H54 (cell line): ENCODE measurements at regions not wholly inside any gene's neighbourhood (a gene's known extent, or its start where the extent isn't known, plus 50 kb on each side); places are given as distances from the start of the nearest gene placed in this dataset.

Experiments
- DNase-seq: peaks from one replicate; pipeline ENCODE4 v3.0.0; 2011; ENCODE audit warnings: low spot score, mixed read lengths; ENCODE audit not compliant: insufficient read length
- FAIRE-seq: peaks from 3 replicates; lab custom pipeline; 2011; peaks lifted over from hg19 to GRCh38; lab: Jason Lieb, UNC
- POLR2A ChIP-seq: IDR thresholded peaks from 2 replicates; pipeline ENCODE4 v1.6.1; 2011; ENCODE audit warnings: low read depth, mild to moderate bottlenecking, low read length

GRCh38 chr5:4275232-4275631 lies 679.6 kb downstream of the IRX1 start:
- no peak for FAIRE-seq
- no peak for TF ChIP-seq POLR2A
- DNase-seq = no peak

GRCh38 chr5:4294878-4295277 lies 699.2 kb downstream of the IRX1 start:
- FAIRE-seq (no peak), DNase-seq (no peak)
- no peak for TF ChIP-seq POLR2A

GRCh38 chr5:4295663-4296339 lies 700.2 kb downstream of the IRX1 start:
- FAIRE-seq = no peak
- DNase-seq = peak; percentile 4
- TF ChIP-seq POLR2A = no peak

GRCh38 chr5:4306057-4306456 lies 710.4 kb downstream of the IRX1 start:
- TF ChIP-seq POLR2A = no peak
- no peak for DNase-seq
- FAIRE-seq = no peak

GRCh38 chr5:4309026-4309425 lies 713.4 kb downstream of the IRX1 start:
- TF ChIP-seq POLR2A = no peak
- FAIRE-seq = no peak
- DNase-seq = no peak

- no peak for TF ChIP-seq POLR2A
- no peak for DNase-seq
- FAIRE-seq = no peak
Measured at GRCh38 chr5:4313138-4313537, 717.5 kb downstream of the IRX1 start.

GRCh38 chr5:4319478-4320128 lies 724.0 kb downstream of the IRX1 start:
- no peak for TF ChIP-seq POLR2A
- no peak for DNase-seq
- no peak for FAIRE-seq

- FAIRE-seq (no peak), DNase-seq (no peak)
- no peak for TF ChIP-seq POLR2A
Measured at GRCh38 chr5:4330327-4330726, 734.7 kb downstream of the IRX1 start.

- DNase-seq = no peak
- TF ChIP-seq POLR2A = no peak
- FAIRE-seq = no peak
Measured at GRCh38 chr5:4335078-4335477, 739.4 kb downstream of the IRX1 start.

GRCh38 chr5:4337519-4337918 lies 741.9 kb downstream of the IRX1 start:
- no peak for DNase-seq
- TF ChIP-seq POLR2A = no peak
- FAIRE-seq = no peak

- no peak for TF ChIP-seq POLR2A
- DNase-seq = no peak
- no peak for FAIRE-seq
Measured at GRCh38 chr5:4339949-4340348, 744.3 kb downstream of the IRX1 start.

- TF ChIP-seq POLR2A = no peak
- no peak for FAIRE-seq
- DNase-seq = no peak
Measured at GRCh38 chr5:4345850-4346249, 750.2 kb downstream of the IRX1 start.

GRCh38 chr5:4348423-4348822 lies 752.8 kb downstream of the IRX1 start:
- FAIRE-seq (no peak), DNase-seq (no peak)
- TF ChIP-seq POLR2A = no peak

GRCh38 chr5:4348919-4349318 lies 753.3 kb downstream of the IRX1 start:
- FAIRE-seq (no peak), DNase-seq (no peak)
- no peak for TF ChIP-seq POLR2A

- FAIRE-seq (no peak), DNase-seq (no peak)
- TF ChIP-seq POLR2A = no peak
Measured at GRCh38 chr5:4356201-4356600, 760.6 kb downstream of the IRX1 start.
